Ectodermal cell (in vitro differentiated cells): ENCODE measurements at regions not wholly inside any gene's neighbourhood (a gene's known extent, or its start where the extent isn't known, plus 50 kb on each side); places are given as distances from the start of the nearest gene placed in this dataset.

Experiments
- H3K27ac ChIP-seq: 2 replicates; pipeline ENCODE4 v1.7.0; 2013; ENCODE audit warnings: mild to moderate bottlenecking, low read depth, low read length; ENCODE audit not compliant: insufficient read depth, poor library complexity, severe bottlenecking
- H3K27me3 ChIP-seq: 2 replicates; pipeline ENCODE4 v1.7.0; 2013; ENCODE audit warnings: mild to moderate bottlenecking, low read length; ENCODE audit not compliant: insufficient read depth, control insufficient read depth, poor library complexity, severe bottlenecking
- H3K36me3 ChIP-seq: one replicate; pipeline ENCODE4 v1.7.0; 2013; ENCODE audit warnings: low read length; ENCODE audit not compliant: control insufficient read depth, insufficient read depth
- H3K4me1 ChIP-seq: one replicate; pipeline ENCODE4 v1.7.0; 2013; ENCODE audit warnings: low read length; ENCODE audit not compliant: control insufficient read depth, insufficient read depth
- H3K4me3 ChIP-seq: 2 replicates; pipeline ENCODE4 v1.7.0; 2013; ENCODE audit warnings: low read depth, low read length, control low read depth; ENCODE audit not compliant: insufficient read depth
- H3K9me3 ChIP-seq: 2 replicates; pipeline ENCODE4 v1.7.0; 2013; ENCODE audit warnings: mild to moderate bottlenecking, low read length, moderate library complexity; ENCODE audit not compliant: control insufficient read depth
- WGBS, 2 experiments: methylation state at CpG; one replicate each; pipeline ENCODE4 v1.1.7; 2013; ENCODE audit warnings: missing lambda C conversion rate in 2 of 2; 5-methylcytosine and 5-hydroxymethylcytosine counted together

- H3K27ac ChIP-seq = no peak overlapping the region
- 93 to 94% methylated on average over 7 of the region's 7 CpGs for WGBS, 2 experiments
- no peaks in the 10 kb centered on the region for H3K36me3 ChIP-seq
- H3K4me3 ChIP-seq = no peak overlapping the region
- H3K9me3 ChIP-seq = no peaks in the 10 kb centered on the region
- no peaks in the 10 kb centered on the region for H3K27me3 ChIP-seq
- H3K4me1 ChIP-seq = no peaks in the 10 kb centered on the region
These were observed 200.5 kb downstream of the FGF9 start for GRCh38 chr13:21871382-21871781.

- 79 to 83% methylated on average over 4 to 5 of the region's 5 CpGs for WGBS, 2 experiments
- Histone ChIP-seq H3K9me3 (no peaks in the 10 kb centered on the region), H3K27ac (no peak overlapping the region)
These were observed 201.0 kb downstream of the FGF9 start for GRCh38 chr13:21871919-21872318.

GRCh38 chr13:21872795-21873194 is 201.9 kb downstream of the FGF9 start:
- Histone ChIP-seq H3K36me3 (no peaks in the 10 kb centered on the region), H3K9me3 (no peaks in the 10 kb centered on the region), H3K4me3 (no peak overlapping the region), H3K4me1 (no peaks in the 10 kb centered on the region), H3K27me3 (no peaks in the 10 kb centered on the region), H3K27ac (no peak overlapping the region)
- 79 to 86% methylated on average over 5 of the region's 5 CpGs for WGBS, 2 experiments

More at GRCh38 chr13:21871919-21872318, 201.0 kb downstream of the FGF9 start:
- Histone ChIP-seq H3K36me3 (no peaks in the 10 kb centered on the region), H3K4me3 (no peak overlapping the region), H3K4me1 (no peaks in the 10 kb centered on the region), H3K27me3 (no peaks in the 10 kb centered on the region)

- WGBS, 2 experiments = 87 to 91% methylated on average over 8 to 9 of the region's 9 CpGs
- Histone ChIP-seq H3K4me3 (no peak overlapping the region), H3K27ac (no peak overlapping the region), H3K36me3 (no peaks in the 10 kb centered on the region), H3K27me3 (no peaks in the 10 kb centered on the region), H3K9me3 (no peaks in the 10 kb centered on the region), H3K4me1 (no peaks in the 10 kb centered on the region)
These were observed 204.2 kb downstream of the FGF9 start for GRCh38 chr13:21875116-21875515.

- no peaks in the 10 kb centered on the region for H3K9me3 ChIP-seq
- no peak overlapping the region for H3K4me3 ChIP-seq
- WGBS, 2 experiments = 94% methylated on average over 8 of the region's 8 CpGs
- no peaks in the 10 kb centered on the region for H3K27me3 ChIP-seq
- no peaks in the 10 kb centered on the region for H3K4me1 ChIP-seq
- H3K27ac ChIP-seq = no peak overlapping the region
- no peaks in the 10 kb centered on the region for H3K36me3 ChIP-seq
These were observed 208.5 kb downstream of the FGF9 start for GRCh38 chr13:21879263-21879914.

GRCh38 chr13:21882766-21883165 is 211.9 kb downstream of the FGF9 start:
- no peaks in the 10 kb centered on the region for H3K36me3 ChIP-seq
- no peak overlapping the region for H3K27ac ChIP-seq
- H3K9me3 ChIP-seq = no peaks in the 10 kb centered on the region
- H3K4me1 ChIP-seq = no peaks in the 10 kb centered on the region
- 94 to 95% methylated on average over 9 of the region's 9 CpGs for WGBS, 2 experiments
- no peak overlapping the region for H3K4me3 ChIP-seq
- no peaks in the 10 kb centered on the region for H3K27me3 ChIP-seq

- Histone ChIP-seq H3K4me1 (no peaks in the 10 kb centered on the region), H3K27me3 (no peaks in the 10 kb centered on the region), H3K36me3 (no peaks in the 10 kb centered on the region), H3K4me3 (no peak overlapping the region), H3K9me3 (no peaks in the 10 kb centered on the region), H3K27ac (no peak overlapping the region)
- WGBS, 2 experiments = 89 to 100% methylated on average over 1 of the region's 1 CpG
These were observed 212.8 kb downstream of the FGF9 start for GRCh38 chr13:21883713-21884112.

GRCh38 chr13:21884299-21884909 is 213.5 kb downstream of the FGF9 start:
- WGBS, 2 experiments = 88 to 93% methylated on average over 5 of the region's 5 CpGs
- H3K36me3 ChIP-seq = no peaks in the 10 kb centered on the region
- H3K27ac ChIP-seq = no peak overlapping the region
- H3K4me3 ChIP-seq = no peak overlapping the region
- no peaks in the 10 kb centered on the region for H3K4me1 ChIP-seq
- H3K9me3 ChIP-seq = no peaks in the 10 kb centered on the region
- no peaks in the 10 kb centered on the region for H3K27me3 ChIP-seq

GRCh38 chr13:21884965-21885567 is 214.2 kb downstream of the FGF9 start:
- 83 to 84% methylated on average over 9 of the region's 9 CpGs for WGBS, 2 experiments
- Histone ChIP-seq H3K27ac (no peak overlapping the region), H3K9me3 (no peaks in the 10 kb centered on the region), H3K4me1 (no peaks in the 10 kb centered on the region), H3K36me3 (no peaks in the 10 kb centered on the region), H3K4me3 (no peak overlapping the region), H3K27me3 (no peaks in the 10 kb centered on the region)

- Histone ChIP-seq H3K36me3 (no peaks in the 10 kb centered on the region), H3K27me3 (no peaks in the 10 kb centered on the region), H3K9me3 (no peaks in the 10 kb centered on the region), H3K27ac (no peak overlapping the region), H3K4me1 (no peaks in the 10 kb centered on the region), H3K4me3 (no peak overlapping the region)
- 94% methylated on average over 12 of the region's 12 CpGs for WGBS, 2 experiments
These were observed 214.9 kb downstream of the FGF9 start for GRCh38 chr13:21885714-21886224.
